Activated CD4-positive, alpha-beta T cell treated with anti-CD3 and anti-CD28 coated beads for 36 hours (primary cell): ENCODE measurements at regions not wholly inside any gene's neighbourhood (a gene's known extent, or its start where the extent isn't known, plus 50 kb on each side); places are given as distances from the start of the nearest gene placed in this dataset.
"Not testable (repeated sequence)": the region's sequence is repeated elsewhere in the genome, so short reads cannot be mapped to it uniquely, and the experiment has no call there.

Source experiments
- ATAC-seq: fragments of 200-7000 bp; cut with Tn5 transposase; one replicate; pipeline ENCODE4 v1.10.0; 2021; ENCODE audit warnings: mild to moderate bottlenecking, moderate library complexity
- CTCF ChIA-PET: fragments of 350-600 bp; sonication (Branson Sonifier 250); formaldehyde crosslinking; loops from one replicate; lab custom pipeline; 2021; ENCODE audit warnings: antibody characterized with exemption; lab: Charles Lee
- POLR2A ChIA-PET: fragments of 350-600 bp; sonication (Branson Sonifier 250); formaldehyde crosslinking; loops from one replicate; lab custom pipeline; 2021; ENCODE audit warnings: antibody characterized with exemption, inconsistent platforms; lab: Charles Lee
- DNase-seq: peaks from one replicate; pipeline ENCODE4 v3.0.0-alpha.2; 2020
- H3K27ac Mint-ChIP-seq: one replicate; pipeline ENCODE4 v1.8.0; 2021; ENCODE audit warnings: mixed read lengths
- H3K27me3 Mint-ChIP-seq: one replicate; pipeline ENCODE4 v1.8.0; 2021; ENCODE audit warnings: mixed read lengths
- H3K36me3 Mint-ChIP-seq: one replicate; pipeline ENCODE4 v1.8.0; 2021; ENCODE audit warnings: low read depth, mixed read lengths
- H3K4me1 Mint-ChIP-seq: one replicate; pipeline ENCODE4 v1.8.0; 2021; ENCODE audit warnings: mixed read lengths
- H3K4me3 Mint-ChIP-seq: one replicate; pipeline ENCODE4 v1.8.0; 2021; ENCODE audit warnings: mild to moderate bottlenecking, moderate library complexity, mixed read lengths
- H3K9me3 Mint-ChIP-seq: one replicate; pipeline ENCODE4 v1.8.0; 2021; ENCODE audit warnings: low read depth, mixed read lengths
- intact Hi-C, 2 experiments: fragments of 100-400 bp; cut with DNase I in 1 of 2; cut with micrococcal nuclease in 1 of 2; formaldehyde crosslinking; loops; one replicate each; pipeline versions ENCODE4 v1.14.2 to v1.15.1; 2022 to 2024; cut with DNase I, micrococcal nuclease

- ChIA-PET POLR2A (no interaction called here), CTCF (interaction anchor here (0.5 kb wide), 1 partner anchor 123 kb away, joined by 5 read pairs; no protein-coding TSS in a partner anchor)
- no peak overlapping the region for H3K4me3 Mint-ChIP-seq
- intact Hi-C loops = no loop called here
- H3K9me3 Mint-ChIP-seq = peaks cover 3% of the 10 kb centered on the region
- no peaks in the 10 kb centered on the region for H3K36me3 Mint-ChIP-seq
- no peaks in the 10 kb centered on the region for H3K4me1 Mint-ChIP-seq
- ATAC-seq = no peak
- no peak overlapping the region for H3K27ac Mint-ChIP-seq
- no peaks in the 10 kb centered on the region for H3K27me3 Mint-ChIP-seq
- DNase-seq = no peak
Measured at GRCh38 chr6:86355271-86355670, 582.1 kb upstream of the HTR1E start.

DNA sequence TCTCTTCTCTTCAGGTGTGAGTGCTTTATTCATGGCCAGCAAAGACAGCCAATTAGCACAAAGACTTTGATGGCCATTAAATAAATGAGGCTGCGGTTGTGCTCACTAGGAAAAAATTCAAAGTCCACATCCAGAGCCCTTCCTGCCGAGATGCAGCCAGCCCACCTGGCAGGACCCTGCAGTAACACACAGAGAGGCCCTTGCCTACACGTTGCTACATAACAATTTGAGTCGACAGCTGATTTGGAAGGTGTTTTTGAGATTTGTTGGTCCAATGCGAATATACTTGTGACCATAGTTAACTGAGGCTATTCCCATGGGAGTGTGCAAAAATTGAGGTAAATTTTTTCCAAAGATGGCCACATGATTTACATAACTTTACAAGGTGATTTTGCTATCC is 605.4 kb upstream of the HTR1E start:
- Mint-ChIP-seq H3K4me1 (no peaks in the 10 kb centered on the region), H3K9me3 (peaks cover 4% of the 10 kb centered on the region), H3K4me3 (no peak overlapping the region), H3K27ac (no peak overlapping the region), H3K36me3 (no peaks in the 10 kb centered on the region), H3K27me3 (no peaks in the 10 kb centered on the region)
- intact Hi-C loops = no loop called here
- CTCF ChIA-PET = no interaction called here
- ATAC-seq = no peak
- DNase-seq = no peak
- POLR2A ChIA-PET = no interaction called here

DNA sequence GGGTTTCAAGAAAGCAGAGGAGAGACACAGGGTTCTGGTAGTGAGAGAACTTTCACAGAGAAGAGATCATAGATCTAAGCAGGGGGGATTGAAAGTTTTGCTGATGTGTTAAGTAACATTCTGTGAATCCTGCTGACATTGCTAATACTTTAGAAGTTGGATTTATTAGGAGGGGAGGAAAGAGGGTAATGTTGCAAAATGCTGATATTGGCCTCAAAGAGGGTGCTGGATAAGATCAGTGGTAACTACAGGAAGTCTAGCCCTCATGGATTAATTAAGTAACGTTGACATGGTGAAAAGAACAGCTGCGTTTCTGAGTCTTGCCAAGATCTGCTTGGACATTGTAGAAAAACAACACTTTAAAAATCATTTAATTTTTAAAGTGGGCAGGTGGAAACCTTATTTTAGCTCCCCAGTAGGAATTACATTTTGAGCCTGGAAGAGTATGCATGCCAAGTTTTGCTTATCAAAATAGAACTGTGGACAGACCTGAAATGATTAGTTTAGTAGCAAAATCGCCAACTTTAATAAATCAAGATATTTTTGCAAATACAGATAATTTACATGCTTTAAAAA is 606.0 kb upstream of the HTR1E start:
- ChIA-PET POLR2A (no interaction called here), CTCF (interaction anchor here (0.7 to 0.8 kb wide), 2 partner anchors 175 to 700 kb away, joined by 3 to 4 read pairs; no protein-coding TSS in a partner anchor)
- no peaks in the 10 kb centered on the region for H3K36me3 Mint-ChIP-seq
- no peaks in the 10 kb centered on the region for H3K27me3 Mint-ChIP-seq
- no peak overlapping the region for H3K27ac Mint-ChIP-seq
- no peak for DNase-seq
- intact Hi-C loops = no loop called here
- peaks cover 4% of the 10 kb centered on the region for H3K9me3 Mint-ChIP-seq
- no peak overlapping the region for H3K4me3 Mint-ChIP-seq
- no peak for ATAC-seq
- no peaks in the 10 kb centered on the region for H3K4me1 Mint-ChIP-seq

GRCh38 chr6:86306210-86306609 is 631.1 kb upstream of the HTR1E start:
- Mint-ChIP-seq H3K27ac (no peak overlapping the region), H3K4me3 (no peak overlapping the region), H3K36me3 (no peaks in the 10 kb centered on the region), H3K4me1 (no peaks in the 10 kb centered on the region), H3K9me3 (peaks cover 7% of the 10 kb centered on the region), H3K27me3 (no peaks in the 10 kb centered on the region)
- intact Hi-C loops = no loop called here
- DNase-seq (no peak), ATAC-seq (no peak)
- CTCF ChIA-PET = no interaction called here
- POLR2A ChIA-PET = no interaction called here

GRCh38 chr6:86285876-86286275 is 643.2 kb upstream of the SYNCRIP start:
- H3K36me3 Mint-ChIP-seq = no peaks in the 10 kb centered on the region
- H3K27ac Mint-ChIP-seq = no peak overlapping the region
- no peak overlapping the region for H3K4me3 Mint-ChIP-seq
- DNase-seq = no peak
- H3K4me1 Mint-ChIP-seq = no peaks in the 10 kb centered on the region
- CTCF ChIA-PET = no interaction called here
- H3K9me3 Mint-ChIP-seq = peaks cover 7% of the 10 kb centered on the region
- no peaks in the 10 kb centered on the region for H3K27me3 Mint-ChIP-seq
- intact Hi-C loops = no loop called here
- no peak for ATAC-seq
- POLR2A ChIA-PET = no interaction called here

DNA sequence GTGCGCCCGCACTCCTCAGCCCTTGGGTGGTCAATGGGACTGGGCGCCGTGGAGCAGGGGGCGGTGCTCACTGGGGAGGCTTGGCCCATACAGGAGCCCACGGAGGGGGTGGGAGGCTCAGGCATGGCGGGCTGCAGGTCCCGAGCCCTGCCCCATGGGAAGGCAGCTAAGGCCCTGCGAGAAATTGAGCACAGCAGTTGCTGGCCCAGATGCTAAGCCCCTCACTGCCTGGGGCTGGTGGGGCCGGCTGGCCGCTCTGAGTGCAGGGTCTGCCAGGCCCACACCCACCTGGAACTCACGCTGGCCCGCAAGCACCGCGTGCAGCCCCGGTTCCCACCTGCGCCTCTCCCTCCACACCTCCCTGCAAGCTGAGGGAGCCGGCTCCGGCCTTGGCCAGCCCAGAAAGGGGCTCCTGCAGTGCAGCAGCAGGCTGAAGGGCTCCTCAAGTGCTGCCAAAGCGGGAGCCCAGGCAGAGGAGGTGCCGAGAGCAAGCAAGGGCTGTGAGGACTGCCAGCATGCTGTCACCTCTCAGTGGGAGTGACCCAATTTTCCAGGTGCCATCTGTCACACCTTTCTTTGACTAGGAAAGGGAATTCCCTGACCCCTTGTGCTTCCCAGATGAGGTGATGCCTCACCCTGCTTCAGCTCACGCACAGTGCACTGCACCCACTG is 642.3 kb upstream of the SYNCRIP start:
- H3K36me3 Mint-ChIP-seq, H3K27ac Mint-ChIP-seq, H3K4me1 Mint-ChIP-seq, ATAC-seq, H3K4me3 Mint-ChIP-seq, POLR2A ChIA-PET, intact Hi-C loops, H3K9me3 Mint-ChIP-seq, H3K27me3 Mint-ChIP-seq, CTCF ChIA-PET, DNase-seq: not testable (repeated sequence)

DNA sequence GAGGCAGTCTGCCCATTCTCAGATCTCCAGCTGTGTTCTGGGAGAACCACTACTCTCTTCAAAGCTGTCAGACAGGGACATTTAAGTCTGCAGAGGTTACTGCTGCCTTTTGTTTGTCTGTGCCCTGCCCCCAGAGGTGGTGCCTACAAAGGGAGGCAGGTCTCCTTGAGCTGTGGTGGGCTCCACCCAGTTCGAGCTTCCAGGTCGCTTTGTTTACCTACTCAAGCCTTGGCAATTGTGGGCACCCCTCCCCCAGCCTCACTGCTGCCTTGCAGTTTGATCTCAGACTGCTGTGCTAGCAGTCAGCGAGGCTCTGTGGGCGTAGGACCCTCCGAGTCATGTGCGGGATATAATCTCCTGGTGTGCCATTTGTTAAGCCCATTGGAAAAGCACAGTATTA is 640.9 kb upstream of the SYNCRIP start:
- intact Hi-C loops, H3K9me3 Mint-ChIP-seq, H3K27ac Mint-ChIP-seq, ATAC-seq, CTCF ChIA-PET, DNase-seq, H3K4me3 Mint-ChIP-seq, H3K36me3 Mint-ChIP-seq, H3K27me3 Mint-ChIP-seq, H3K4me1 Mint-ChIP-seq, POLR2A ChIA-PET: not testable (repeated sequence)

- POLR2A ChIA-PET = no interaction called here
- DNase-seq (no peak), ATAC-seq (no peak)
- Mint-ChIP-seq H3K36me3 (no peaks in the 10 kb centered on the region), H3K4me1 (no peaks in the 10 kb centered on the region), H3K4me3 (no peak overlapping the region), H3K9me3 (peaks cover 3% of the 10 kb centered on the region), H3K27me3 (no peaks in the 10 kb centered on the region), H3K27ac (no peak overlapping the region)
- intact Hi-C loops = no loop called here
- CTCF ChIA-PET = no interaction called here
Measured at GRCh38 chr6:86276056-86276455, 633.4 kb upstream of the SYNCRIP start.

DNA sequence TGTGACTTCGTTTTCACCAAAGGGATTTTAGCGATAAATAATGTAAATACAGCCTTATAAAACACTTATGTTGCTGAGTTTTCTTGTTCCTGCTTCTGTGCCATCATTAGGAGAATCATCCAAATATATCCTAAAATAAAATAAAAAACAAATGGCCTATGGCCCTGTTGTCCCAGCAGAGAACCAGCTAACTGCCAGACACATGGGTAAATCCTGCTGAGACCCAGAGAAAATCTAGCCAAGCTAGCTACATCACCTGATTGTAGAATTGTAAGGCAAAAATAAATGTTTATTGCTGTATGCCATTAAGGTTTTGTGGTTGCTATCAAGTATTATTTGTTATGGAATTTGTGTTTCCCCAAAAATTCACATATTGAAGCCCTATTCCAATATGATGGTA is 631.2 kb upstream of the SYNCRIP start:
- intact Hi-C loops = no loop called here
- Mint-ChIP-seq H3K27ac (no peak overlapping the region), H3K4me1 (no peaks in the 10 kb centered on the region), H3K4me3 (no peak overlapping the region), H3K27me3 (no peaks in the 10 kb centered on the region), H3K36me3 (no peaks in the 10 kb centered on the region), H3K9me3 (peaks cover 3% of the 10 kb centered on the region)
- POLR2A ChIA-PET = no interaction called here
- CTCF ChIA-PET = no interaction called here
- DNase-seq = no peak
- ATAC-seq = no peak

DNA sequence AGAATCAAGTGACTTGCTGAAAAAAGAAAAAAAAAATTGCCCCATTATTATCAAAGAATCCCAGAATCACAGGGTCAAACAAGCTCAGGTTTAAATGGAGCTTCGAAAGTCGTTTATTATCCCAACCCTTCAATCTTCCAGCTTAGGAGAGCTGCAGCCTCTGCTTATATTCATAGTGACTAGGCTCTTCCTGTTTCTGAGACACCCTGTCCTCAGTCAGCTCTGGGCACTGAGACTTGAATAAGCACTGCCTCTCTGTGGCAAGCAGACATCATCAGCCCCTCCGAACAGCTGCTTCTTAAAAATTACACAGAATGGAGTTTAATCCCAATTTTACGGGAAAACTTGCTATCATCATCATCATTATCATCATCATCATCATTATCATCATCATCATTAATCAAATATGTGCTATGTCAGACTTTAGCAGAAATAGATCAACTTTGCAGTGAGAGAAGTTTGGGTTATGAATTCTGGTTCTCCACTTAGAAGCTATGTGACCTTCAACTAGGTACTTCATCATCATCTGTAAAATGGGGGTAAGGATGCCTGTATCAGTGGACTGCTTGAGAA is 614.0 kb upstream of the SYNCRIP start:
- DNase-seq = no peak
- no peak for ATAC-seq
- H3K27me3 Mint-ChIP-seq = no peaks in the 10 kb centered on the region
- peaks cover 7% of the 10 kb centered on the region for H3K9me3 Mint-ChIP-seq
- no peaks in the 10 kb centered on the region for H3K36me3 Mint-ChIP-seq
- no peak overlapping the region for H3K27ac Mint-ChIP-seq
- intact Hi-C loops = no loop called here
- H3K4me3 Mint-ChIP-seq = no peak overlapping the region
- no peaks in the 10 kb centered on the region for H3K4me1 Mint-ChIP-seq
- ChIA-PET POLR2A (no interaction called here), CTCF (no interaction called here)

GRCh38 chr6:86255973-86256372 is 613.3 kb upstream of the SYNCRIP start:
- Mint-ChIP-seq H3K4me1 (no peaks in the 10 kb centered on the region), H3K4me3 (no peak overlapping the region), H3K36me3 (no peaks in the 10 kb centered on the region), H3K9me3 (peaks cover 9% of the 10 kb centered on the region), H3K27me3 (no peaks in the 10 kb centered on the region), H3K27ac (no peak overlapping the region)
- ATAC-seq (no peak), DNase-seq (no peak)
- POLR2A ChIA-PET = no interaction called here
- intact Hi-C loops = no loop called here
- CTCF ChIA-PET = no interaction called here

DNA sequence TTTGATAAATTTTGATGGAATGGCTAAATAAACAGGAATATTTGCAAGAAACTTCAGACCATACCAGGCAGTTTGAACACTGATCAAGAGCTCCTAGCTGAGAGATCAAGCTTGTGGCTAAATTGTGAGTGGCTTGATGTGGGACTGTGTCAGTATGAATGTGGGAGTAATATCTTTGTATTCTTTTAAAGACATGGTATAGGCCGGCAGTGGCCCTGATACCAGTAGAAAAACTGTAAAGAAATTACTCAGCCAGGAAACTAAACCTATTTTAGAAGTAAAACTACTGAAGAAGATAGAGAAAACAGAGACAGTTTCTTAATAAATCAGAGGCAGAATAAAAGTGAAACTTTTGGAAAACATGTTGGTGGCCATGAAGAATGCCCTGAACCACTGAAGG is 608.4 kb upstream of the SYNCRIP start:
- POLR2A ChIA-PET = no interaction called here
- Mint-ChIP-seq H3K27me3 (no peaks in the 10 kb centered on the region), H3K9me3 (peaks cover 11% of the 10 kb centered on the region), H3K4me3 (no peak overlapping the region), H3K36me3 (no peaks in the 10 kb centered on the region), H3K27ac (no peak overlapping the region), H3K4me1 (no peaks in the 10 kb centered on the region)
- CTCF ChIA-PET = interaction anchor here (0.6 kb wide), 1 partner anchor 56 kb away, joined by 3 read pairs; no protein-coding TSS in a partner anchor
- ATAC-seq (no peak), DNase-seq (no peak)
- intact Hi-C loops = no loop called here
